Stimulated activated CD4-positive, alpha-beta T cell treated with anti-CD3 and anti-CD28 coated beads, Interleukin-4, amount 100 ng/mL, for 1 hour (primary cell): ENCODE measurements at regions not wholly inside any gene's neighbourhood (a gene's known extent, or its start where the extent isn't known, plus 50 kb on each side); places are given as distances from the start of the nearest gene placed in this dataset.
"Not testable (repeated sequence)": the region's sequence is repeated elsewhere in the genome, so short reads cannot be mapped to it uniquely, and the experiment has no call there.

ENCODE experiments used
- DNase-seq: peaks from one replicate; pipeline ENCODE4 v3.0.0-alpha.2; 2020

- DNase-seq, result not testable (repeated sequence)
These were observed 104.2 kb downstream of the CDRT15L2 start for GRCh38 chr17:20683651-20684229.

- DNase-seq, result not testable (repeated sequence)
These were observed 105.5 kb downstream of the CDRT15L2 start for GRCh38 chr17:20684975-20685374.

- DNase-seq, result not testable (repeated sequence)
These were observed 108.1 kb downstream of the CDRT15L2 start for GRCh38 chr17:20687584-20687983.

GRCh38 chr17:20689170-20689749 lies 109.7 kb downstream of the CDRT15L2 start:
- DNase-seq, result not testable (repeated sequence)

GRCh38 chr17:20692706-20693105 lies 113.2 kb downstream of the CDRT15L2 start:
- DNase-seq, result not testable (repeated sequence)

- DNase-seq, result not testable (repeated sequence)
These were observed 116.3 kb downstream of the CDRT15L2 start for GRCh38 chr17:20695871-20696270.

- DNase-seq, result not testable (repeated sequence)
These were observed 119.1 kb downstream of the CDRT15L2 start for GRCh38 chr17:20698463-20699206.

GRCh38 chr17:20700528-20700927 lies 121.0 kb downstream of the CDRT15L2 start:
- DNase-seq, result not testable (repeated sequence)

GRCh38 chr17:20701366-20701765 lies 121.8 kb downstream of the CDRT15L2 start:
- DNase-seq, result not testable (repeated sequence)

- no peak for DNase-seq
These were observed 123.2 kb downstream of the CDRT15L2 start for GRCh38 chr17:20702692-20703091.

- no peak for DNase-seq
These were observed 124.3 kb downstream of the CDRT15L2 start for GRCh38 chr17:20703781-20704180.

- not testable (repeated sequence) for DNase-seq
These were observed 125.7 kb downstream of the CDRT15L2 start for GRCh38 chr17:20705186-20705585.

- no peak for DNase-seq
These were observed 127.3 kb downstream of the CDRT15L2 start for GRCh38 chr17:20706751-20707373.

- not testable (repeated sequence) for DNase-seq
These were observed 129.3 kb downstream of the CDRT15L2 start for GRCh38 chr17:20708821-20709220.

- DNase-seq, result not testable (repeated sequence)
These were observed 137.0 kb downstream of the CDRT15L2 start for GRCh38 chr17:20716481-20716880.

GRCh38 chr17:20721171-20721570 lies 141.6 kb downstream of the CDRT15L2 start:
- no peak for DNase-seq

GRCh38 chr17:20724391-20724790 lies 144.9 kb downstream of the CDRT15L2 start:
- DNase-seq, result not testable (repeated sequence)

GRCh38 chr17:20727201-20727600 lies 147.7 kb downstream of the CDRT15L2 start:
- DNase-seq, result not testable (repeated sequence)

GRCh38 chr17:20728181-20728580 lies 148.7 kb downstream of the CDRT15L2 start:
- DNase-seq, result no peak

- DNase-seq, result not testable (repeated sequence)
These were observed 151.6 kb downstream of the CDRT15L2 start for GRCh38 chr17:20731131-20731530.

GRCh38 chr17:20733923-20734322 lies 154.4 kb downstream of the CDRT15L2 start:
- no peak for DNase-seq

- DNase-seq, result no peak
These were observed 156.3 kb downstream of the CDRT15L2 start for GRCh38 chr17:20735796-20736195.

GRCh38 chr17:20737636-20738035 lies 158.1 kb downstream of the CDRT15L2 start:
- not testable (repeated sequence) for DNase-seq
